C4-2B (cell line): ENCODE measurements at regions not wholly inside any gene's neighbourhood (a gene's known extent, or its start where the extent isn't known, plus 50 kb on each side); places are given as distances from the start of the nearest gene placed in this dataset.

Experiments
- H3K27ac ChIP-seq: fragments of 450-650 bp; 2 replicates; pipeline ENCODE4 v1.5.1; 2017
- CTCF ChIP-seq: fragments of 450-650 bp; conservative IDR thresholded peaks from 2 replicates; pipeline ENCODE4 v1.5.1; 2017; ENCODE audit warnings: mild to moderate bottlenecking
- ZFX ChIP-seq: fragments of 450-650 bp; IDR thresholded peaks from 2 replicates; pipeline ENCODE4 v1.6.1; 2017

GRCh38 chr14:94690486-94690885 is 78.3 kb downstream of the SERPINA3 start:
- TF ChIP-seq ZFX = no peak
- no peak for TF ChIP-seq CTCF

GRCh38 chr14:94689985-94690400 is 77.8 kb downstream of the SERPINA3 start:
- no peak overlapping the region for H3K27ac ChIP-seq
- TF ChIP-seq ZFX (no peak), CTCF (no peak)

More at GRCh38 chr14:94690486-94690885, 78.3 kb downstream of the SERPINA3 start:
- H3K27ac ChIP-seq = no peak overlapping the region

GRCh38 chr14:94689218-94689984 is 77.2 kb downstream of the SERPINA3 start:
- peak; percentile 100 for TF ChIP-seq CTCF
- TF ChIP-seq ZFX = no peak
- no peak overlapping the region for H3K27ac ChIP-seq

- TF ChIP-seq ZFX (no peak), CTCF (no peak)
Measured at GRCh38 chr14:94686511-94687160, 74.4 kb downstream of the SERPINA3 start.

GRCh38 chr14:94685681-94686485 is 73.7 kb downstream of the SERPINA3 start:
- H3K27ac ChIP-seq = no peak overlapping the region
- TF ChIP-seq ZFX = no peak
- TF ChIP-seq CTCF = no peak

More at GRCh38 chr14:94686511-94687160, 74.4 kb downstream of the SERPINA3 start:
- H3K27ac ChIP-seq = no peak overlapping the region

- no peak overlapping the region for H3K27ac ChIP-seq
- TF ChIP-seq ZFX = no peak
- TF ChIP-seq CTCF = no peak; the same call in 1 of the 2 replicates
Measured at GRCh38 chr14:94685166-94685581, 73.0 kb downstream of the SERPINA3 start.
